ENCODE measurements at regions not wholly inside any gene's neighbourhood (a gene's known extent, or its start where the extent isn't known, plus 50 kb on each side); places are given as distances from the start of the nearest gene placed in this dataset.
A peak's percentile ranks its signal among the peaks of the same experiment; 100 is the strongest.

GRCh38 chr6:45791211-45792168 lies 224.2 kb downstream of the CLIC5 start:
- peak; percentile 88 for DNase-seq

DNA sequence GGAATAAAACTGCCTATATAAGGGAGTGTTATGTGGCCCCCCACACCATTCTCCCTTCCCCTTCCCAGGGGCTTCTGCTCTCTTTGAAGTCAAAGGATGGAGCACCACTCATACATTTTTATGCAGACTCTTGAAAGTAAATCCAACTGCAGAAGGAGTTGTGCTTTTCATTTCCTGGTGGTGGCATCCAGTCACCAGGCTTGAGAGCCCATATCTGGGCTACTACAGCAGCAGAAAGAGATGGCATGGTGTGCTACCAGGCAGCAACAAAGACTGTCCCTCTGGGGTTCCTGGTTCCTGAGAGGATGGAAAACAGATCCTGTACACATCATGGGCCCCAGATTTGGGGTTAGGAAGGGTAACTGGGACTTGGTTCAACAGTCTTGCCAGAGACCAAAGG lies 226.4 kb downstream of the CLIC5 start:
- no peak for DNase-seq

GRCh38 chr6:45787384-45787783 lies 228.3 kb downstream of the CLIC5 start:
- no peak for DNase-seq

GRCh38 chr6:45786355-45786781 lies 229.3 kb downstream of the CLIC5 start:
- no peak for DNase-seq

DNA sequence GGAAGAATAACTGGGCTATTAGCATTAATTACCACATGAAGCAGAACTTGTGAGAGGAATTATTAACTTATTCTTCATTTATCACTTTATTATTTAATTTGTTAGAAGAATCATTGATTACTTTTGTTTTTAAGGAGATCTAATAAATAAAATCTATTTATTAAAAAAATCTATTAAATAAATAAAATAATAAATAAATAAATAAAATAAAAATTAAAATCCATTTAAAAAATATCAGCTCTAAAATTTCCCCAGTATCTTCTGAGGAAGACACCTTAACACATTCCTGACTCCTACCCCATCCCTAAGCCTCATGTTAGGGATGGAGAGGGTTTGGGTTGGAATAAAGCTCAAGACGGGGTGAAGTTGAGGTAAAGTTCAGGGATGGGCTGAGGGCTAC lies 231.4 kb downstream of the CLIC5 start:
- DNase-seq, result no peak

- DNase-seq, result no peak
Observed at GRCh38 chr6:45783716-45784115, 231.9 kb downstream of the CLIC5 start.

- no peak for DNase-seq
Observed at GRCh38 chr6:45781890-45782289, 233.8 kb downstream of the CLIC5 start.

GRCh38 chr6:45780523-45780922 lies 235.1 kb downstream of the CLIC5 start:
- no peak for DNase-seq

- DNase-seq, result no peak
Observed at GRCh38 chr6:45775026-45775697, 240.5 kb downstream of the CLIC5 start.

DNA sequence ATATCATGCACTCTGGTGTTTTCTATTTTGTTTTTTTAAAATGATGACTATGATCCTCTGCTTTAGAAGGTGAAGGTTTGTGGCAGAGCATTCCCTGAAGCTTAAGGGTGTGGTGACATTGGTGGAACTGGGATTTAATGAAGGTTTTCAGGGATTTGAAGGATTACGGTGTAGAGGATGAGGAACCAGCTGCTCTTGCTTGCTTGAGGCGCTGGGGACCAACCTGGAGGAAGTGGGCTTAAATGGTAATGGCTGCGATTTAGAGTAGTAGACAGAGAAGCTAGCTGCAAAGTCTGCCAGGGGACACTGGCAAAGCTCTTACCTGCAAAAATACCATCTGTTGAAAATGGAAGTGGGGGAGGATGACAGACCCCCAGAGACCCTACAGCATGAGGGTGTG lies 241.8 kb downstream of the CLIC5 start:
- DNase-seq, result no peak

GRCh38 chr6:45772886-45773495 lies 242.7 kb downstream of the CLIC5 start:
- no peak for DNase-seq

DNA sequence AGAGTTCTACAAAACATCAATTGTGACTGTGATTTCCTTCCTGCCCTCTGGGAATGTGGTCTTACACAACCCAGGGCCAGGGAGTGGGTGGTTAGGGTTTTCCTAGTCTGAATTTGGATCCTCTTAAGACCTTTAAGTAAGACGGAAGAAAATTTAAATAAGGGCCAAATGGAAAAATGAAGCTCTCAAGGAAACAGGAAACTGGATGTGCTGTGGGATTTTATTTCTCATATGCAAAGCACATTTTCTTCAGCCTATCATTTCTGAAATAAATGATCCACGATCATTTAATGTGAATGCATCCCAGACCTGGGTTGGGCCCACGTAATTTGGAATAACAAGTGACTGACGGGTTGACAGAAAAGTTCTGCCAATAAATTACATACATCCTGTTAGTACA lies 243.6 kb downstream of the CLIC5 start:
- no peak for DNase-seq

GRCh38 chr6:45763281-45763680 lies 252.4 kb downstream of the CLIC5 start:
- no peak for DNase-seq

GRCh38 chr6:45759472-45759810 lies 256.2 kb downstream of the CLIC5 start:
- peak; percentile 22 for DNase-seq

DNA sequence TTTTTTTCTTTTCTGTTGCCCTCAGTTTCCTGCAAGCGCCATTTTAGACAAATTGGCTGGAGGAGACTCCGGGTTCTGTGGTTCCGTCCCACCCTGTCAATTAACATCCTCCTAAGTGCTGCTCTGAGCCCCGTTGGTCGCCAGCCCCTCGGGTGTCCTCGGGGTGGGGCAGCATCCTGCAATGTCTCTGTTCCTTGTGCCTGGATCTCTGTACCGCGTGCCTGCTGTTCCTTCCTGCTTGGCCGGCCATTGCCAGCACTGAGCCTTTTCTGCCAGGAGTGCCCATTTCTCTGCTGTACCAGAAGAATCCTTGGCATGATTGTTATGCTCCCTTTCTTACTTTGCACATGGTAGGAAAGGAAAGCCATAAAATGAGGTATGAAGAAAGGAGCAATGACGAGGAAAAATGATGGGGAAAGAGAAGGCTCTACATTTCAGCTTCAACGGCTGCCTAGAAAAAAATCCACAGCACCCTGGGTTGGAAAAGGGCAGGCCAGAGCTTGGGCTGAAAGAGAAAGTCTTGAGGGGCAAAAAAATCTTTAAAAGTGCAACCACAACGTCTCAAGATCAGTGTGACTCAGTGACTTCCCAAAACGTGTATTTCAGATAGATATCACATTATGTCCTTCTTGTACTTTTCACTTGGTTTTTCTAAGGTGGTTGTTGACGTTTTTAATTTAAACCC lies 256.7 kb downstream of the CLIC5 start:
- peak; percentile 4 for DNase-seq

DNA sequence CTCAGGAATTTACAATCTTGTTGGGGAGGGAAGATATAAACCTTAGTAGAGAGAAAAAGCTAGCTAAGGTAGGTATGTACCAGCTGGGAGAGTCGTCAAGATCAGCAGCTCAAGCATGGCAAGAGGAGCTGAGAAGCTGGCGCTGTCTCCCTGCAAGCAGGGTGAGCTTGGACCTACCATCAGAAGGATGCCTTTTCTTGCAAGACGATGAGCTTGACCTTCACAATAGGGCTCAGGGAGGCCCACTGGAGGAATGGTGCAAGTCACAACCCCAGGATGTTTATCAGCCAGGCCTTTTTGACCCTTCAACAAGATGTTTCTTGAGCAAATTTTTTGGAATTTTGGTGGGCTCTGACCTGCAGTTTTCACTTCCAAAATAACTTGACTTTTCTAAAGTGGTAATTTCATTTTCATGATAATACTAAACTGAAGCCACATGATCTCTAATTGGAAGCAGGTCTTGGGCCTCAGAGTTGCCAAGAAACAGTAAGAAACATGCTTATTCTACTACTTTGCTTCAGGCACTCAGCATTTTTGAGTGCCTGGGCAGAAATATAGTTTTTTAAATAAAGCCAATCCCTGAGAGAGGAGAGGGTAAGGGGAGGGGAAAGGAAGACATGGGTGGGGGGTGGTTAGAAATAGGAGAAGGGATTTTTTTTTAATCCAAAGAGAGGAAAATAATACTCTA lies 258.1 kb downstream of the CLIC5 start:
- peak; percentile 41 for DNase-seq

- no peak for DNase-seq
Observed at GRCh38 chr6:45756606-45757005, 259.1 kb downstream of the CLIC5 start.

- no peak for DNase-seq
Observed at GRCh38 chr6:45754432-45754831, 261.2 kb downstream of the CLIC5 start.

DNA sequence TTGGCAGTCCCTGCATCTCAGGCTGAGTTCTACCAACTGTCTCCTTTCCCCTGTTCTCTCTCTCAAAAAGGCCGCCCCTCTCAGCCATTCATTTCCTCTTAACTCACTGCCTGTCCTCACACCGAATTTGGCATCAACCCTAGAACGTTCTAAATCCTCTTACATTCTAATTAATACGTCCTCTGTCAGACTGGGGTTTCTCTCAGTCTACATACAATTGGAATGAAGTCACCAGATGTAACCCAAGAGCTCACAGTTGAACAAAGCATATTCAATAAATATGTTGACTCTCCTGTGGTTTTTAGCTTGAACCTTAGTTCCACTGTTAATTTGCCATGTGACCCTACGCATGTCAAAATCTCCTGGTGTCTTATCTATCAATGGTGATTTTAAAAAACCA lies 269.6 kb downstream of the CLIC5 start:
- DNase-seq, result peak; percentile 97

- no peak for DNase-seq
Observed at GRCh38 chr6:45743028-45743615, 272.5 kb downstream of the CLIC5 start.

GRCh38 chr6:45742591-45742990 lies 273.1 kb downstream of the CLIC5 start:
- DNase-seq, result no peak

Data from fibroblast of skin of right biceps (primary cell).